ENCODE measurements at regions not wholly inside any gene's neighbourhood (a gene's known extent, or its start where the extent isn't known, plus 50 kb on each side); places are given as distances from the start of the nearest gene placed in this dataset.
"Not testable (repeated sequence)": the region's sequence is repeated elsewhere in the genome, so short reads cannot be mapped to it uniquely, and the experiment has no call there.

- TF ChIP-seq, protein P1, sequence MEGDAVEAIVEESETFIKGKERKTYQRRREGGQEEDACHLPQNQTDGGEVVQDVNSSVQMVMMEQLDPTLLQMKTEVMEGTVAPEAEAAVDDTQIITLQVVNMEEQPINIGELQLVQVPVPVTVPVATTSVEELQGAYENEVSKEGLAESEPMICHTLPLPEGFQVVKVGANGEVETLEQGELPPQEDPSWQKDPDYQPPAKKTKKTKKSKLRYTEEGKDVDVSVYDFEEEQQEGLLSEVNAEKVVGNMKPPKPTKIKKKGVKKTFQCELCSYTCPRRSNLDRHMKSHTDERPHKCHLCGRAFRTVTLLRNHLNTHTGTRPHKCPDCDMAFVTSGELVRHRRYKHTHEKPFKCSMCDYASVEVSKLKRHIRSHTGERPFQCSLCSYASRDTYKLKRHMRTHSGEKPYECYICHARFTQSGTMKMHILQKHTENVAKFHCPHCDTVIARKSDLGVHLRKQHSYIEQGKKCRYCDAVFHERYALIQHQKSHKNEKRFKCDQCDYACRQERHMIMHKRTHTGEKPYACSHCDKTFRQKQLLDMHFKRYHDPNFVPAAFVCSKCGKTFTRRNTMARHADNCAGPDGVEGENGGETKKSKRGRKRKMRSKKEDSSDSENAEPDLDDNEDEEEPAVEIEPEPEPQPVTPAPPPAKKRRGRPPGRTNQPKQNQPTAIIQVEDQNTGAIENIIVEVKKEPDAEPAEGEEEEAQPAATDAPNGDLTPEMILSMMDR (IDR thresholded peaks at IDR 0.05): not testable (repeated sequence)
- not testable (repeated sequence) for TF ChIP-seq EZH2 (IDR thresholded peaks at IDR 0.05; ENCODE audit: borderline replicate concordance, insufficient read depth, low read depth, low read length, poor library complexity, severe bottlenecking)
Measured at GRCh38 chr22:22735276-22735675, 90.9 kb downstream of the GGTLC2 start.
